ENCODE measurements at regions not wholly inside any gene's neighbourhood (a gene's known extent, or its start where the extent isn't known, plus 50 kb on each side); places are given as distances from the start of the nearest gene placed in this dataset.

DNA sequence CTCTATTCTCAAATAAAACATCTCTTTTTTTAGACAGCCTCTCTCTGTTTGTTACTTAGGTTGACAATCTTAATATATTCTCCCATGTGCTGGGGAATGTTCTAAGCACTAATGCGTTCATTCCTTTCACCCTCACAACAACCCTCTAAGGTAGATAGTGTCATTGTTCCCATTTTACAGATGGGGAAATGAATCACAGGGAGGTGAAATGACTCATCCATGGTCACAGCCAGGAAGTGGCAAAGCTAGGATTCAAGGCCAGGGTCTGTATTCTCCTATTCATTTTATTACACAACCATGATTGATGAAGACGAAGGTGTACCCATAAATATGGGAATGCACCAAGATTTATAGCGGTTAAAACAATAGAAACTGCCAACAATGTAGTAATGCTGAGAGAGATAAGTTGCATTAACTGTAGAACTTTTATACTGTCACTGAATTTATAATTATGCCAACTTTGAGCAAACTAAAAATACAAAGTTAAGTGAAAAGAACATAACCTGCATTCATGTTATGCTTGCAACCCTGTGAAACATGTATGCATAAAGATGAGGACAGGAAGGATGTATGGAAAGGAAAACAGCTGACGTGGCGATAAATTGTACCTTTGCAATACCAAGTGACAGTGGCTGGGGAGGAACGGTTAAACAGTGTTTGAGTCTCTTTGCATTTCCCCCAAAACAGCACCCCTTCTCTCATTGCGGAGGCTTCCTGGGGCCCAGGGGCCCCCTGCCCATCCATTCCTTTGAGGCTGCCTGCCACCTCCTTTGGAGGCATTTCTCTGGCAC lies 257.7 kb upstream of the AGAP1 start:
- intact Hi-C loops (cut with micrococcal nuclease; ENCODE audit: unreplicated experiment): no loop called here
- Histone ChIP-seq H3K9me3 (no peaks in the 10 kb centered on the region), H3K36me3 (ENCODE audit: control insufficient read depth, insufficient read depth, low read length) (no peaks in the 10 kb centered on the region), H3K4me1 (no peaks in the 10 kb centered on the region), H3K27me3 (replicated peaks; ENCODE audit: control insufficient read depth, insufficient read depth, low read length) (no peaks in the 10 kb centered on the region), H3K4me3 (ENCODE audit: low read depth, low read length) (no peak overlapping the region)
- Mint-ChIP-seq H3K27me3 (ENCODE audit: insufficient read depth, unreplicated experiment) (no peaks in the 10 kb centered on the region), H3K36me3 (ENCODE audit: insufficient read depth, unreplicated experiment) (no peaks in the 10 kb centered on the region), H3K27ac (ENCODE audit: unreplicated experiment) (no peak overlapping the region), H3K9me3 (ENCODE audit: unreplicated experiment) (no peaks in the 10 kb centered on the region), H3K4me3 (ENCODE audit: unreplicated experiment) (no peak overlapping the region), H3K4me1 (ENCODE audit: low read depth, unreplicated experiment) (peaks cover 7% of the 10 kb centered on the region)
- POLR2A ChIA-PET: no interaction called here
- TF ChIP-seq CTCF (IDR thresholded peaks at IDR 0.05; ENCODE audit: insufficient read depth in 1 of 2, low read depth in 1 of 2, low read length in 1 of 2, severe bottlenecking in 1 of 2, unreplicated experiment in 1 of 2): no peak
- CTCF ChIA-PET: no interaction called here
- no TSS peak for BruUV-seq (replicated peaks)
- no peak for DNase-seq

DNA sequence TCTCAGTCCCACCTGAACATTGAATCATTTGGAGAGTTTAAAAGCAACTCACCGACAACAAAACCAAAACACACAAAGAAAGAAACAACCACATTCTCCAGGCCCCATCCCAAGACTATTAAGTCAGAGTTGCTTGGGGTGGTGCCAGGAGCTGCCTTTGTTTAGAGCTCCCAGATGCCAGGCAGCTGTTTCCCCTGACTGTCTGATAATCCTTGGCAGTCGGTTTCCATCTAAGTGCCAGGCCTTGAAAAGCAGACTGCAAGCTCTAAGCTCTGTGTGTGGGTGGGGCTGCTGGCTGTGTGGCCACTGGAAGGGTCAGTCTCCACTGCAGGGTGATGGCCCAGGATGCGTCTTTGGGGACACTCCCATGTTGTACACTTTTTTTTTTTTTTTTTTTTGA lies 255.3 kb upstream of the AGAP1 start:
- H3K27me3 Mint-ChIP-seq (ENCODE audit: insufficient read depth, unreplicated experiment): no peaks in the 10 kb centered on the region
- TF ChIP-seq CTCF (IDR thresholded peaks at IDR 0.05; ENCODE audit: insufficient read depth in 1 of 2, low read depth in 1 of 2, low read length in 1 of 2, severe bottlenecking in 1 of 2, unreplicated experiment in 1 of 2): no peak
- H3K9me3 Mint-ChIP-seq (ENCODE audit: unreplicated experiment): no peaks in the 10 kb centered on the region
- CTCF ChIA-PET: interaction anchor here (0.7 kb wide), 1 partner anchor 605 kb away, joined by 4 read pairs; no protein-coding TSS in a partner anchor
- Histone ChIP-seq H3K9me3 (no peaks in the 10 kb centered on the region), H3K4me1 (no peaks in the 10 kb centered on the region), H3K27me3 (replicated peaks; ENCODE audit: control insufficient read depth, insufficient read depth, low read length) (no peaks in the 10 kb centered on the region), H3K36me3 (ENCODE audit: control insufficient read depth, insufficient read depth, low read length) (no peaks in the 10 kb centered on the region), H3K4me3 (ENCODE audit: low read depth, low read length) (no peak overlapping the region)
- intact Hi-C loops (cut with micrococcal nuclease; ENCODE audit: unreplicated experiment): no loop called here
- H3K36me3 Mint-ChIP-seq (ENCODE audit: insufficient read depth, unreplicated experiment): no peaks in the 10 kb centered on the region
- no peak overlapping the region for H3K4me3 Mint-ChIP-seq (ENCODE audit: unreplicated experiment)
- no peak overlapping the region for H3K27ac Mint-ChIP-seq (ENCODE audit: unreplicated experiment)
- no TSS peak for BruUV-seq (replicated peaks)
- DNase-seq: no peak
- POLR2A ChIA-PET: no interaction called here
- peaks cover 7% of the 10 kb centered on the region for H3K4me1 Mint-ChIP-seq (ENCODE audit: low read depth, unreplicated experiment)

DNA sequence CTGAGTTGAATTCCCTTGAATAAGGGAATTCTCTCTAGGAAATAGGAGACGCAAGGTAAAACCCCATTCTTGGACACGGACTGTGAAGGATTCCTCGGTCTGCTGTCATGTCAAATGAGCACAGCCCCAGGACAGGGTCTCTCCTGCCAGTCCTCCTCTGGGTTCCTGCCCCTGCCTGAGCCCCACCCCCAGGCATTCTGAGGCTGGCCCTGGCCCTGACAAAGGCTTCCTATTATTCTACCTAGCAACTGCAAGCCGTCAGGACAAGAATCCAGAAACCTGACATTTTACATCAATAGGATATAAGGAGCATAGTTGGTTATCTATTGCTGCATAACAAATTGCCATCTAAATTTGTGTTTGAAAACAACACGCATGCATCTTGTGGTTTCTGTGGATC lies 253.3 kb upstream of the AGAP1 start:
- no peak overlapping the region for H3K4me3 Mint-ChIP-seq (ENCODE audit: unreplicated experiment)

More for the DNA sequence above, 253.3 kb upstream of the AGAP1 start:
- no peak for TF ChIP-seq CTCF (IDR thresholded peaks at IDR 0.05; ENCODE audit: insufficient read depth in 1 of 2, low read depth in 1 of 2, low read length in 1 of 2, severe bottlenecking in 1 of 2, unreplicated experiment in 1 of 2)
- no peaks in the 10 kb centered on the region for H3K36me3 Mint-ChIP-seq (ENCODE audit: insufficient read depth, unreplicated experiment)
- H3K4me1 ChIP-seq: no peaks in the 10 kb centered on the region
- no peak overlapping the region for H3K4me3 ChIP-seq (ENCODE audit: low read depth, low read length)
- no TSS peak for BruUV-seq (replicated peaks)
- no peaks in the 10 kb centered on the region for H3K27me3 ChIP-seq (replicated peaks; ENCODE audit: control insufficient read depth, insufficient read depth, low read length)
- peaks cover 7% of the 10 kb centered on the region for H3K4me1 Mint-ChIP-seq (ENCODE audit: low read depth, unreplicated experiment)
- no peak overlapping the region for H3K27ac Mint-ChIP-seq (ENCODE audit: unreplicated experiment)
- ChIA-PET POLR2A (no interaction called here), CTCF (no interaction called here)
- H3K9me3 ChIP-seq: no peaks in the 10 kb centered on the region
- no peak for DNase-seq
- no peaks in the 10 kb centered on the region for H3K36me3 ChIP-seq (ENCODE audit: control insufficient read depth, insufficient read depth, low read length)
- intact Hi-C loops (cut with micrococcal nuclease; ENCODE audit: unreplicated experiment): no loop called here
- H3K9me3 Mint-ChIP-seq (ENCODE audit: unreplicated experiment): no peaks in the 10 kb centered on the region
- no peaks in the 10 kb centered on the region for H3K27me3 Mint-ChIP-seq (ENCODE audit: insufficient read depth, unreplicated experiment)
